Tibial nerve (tissue), 3 donors: ENCODE measurements at regions not wholly inside any gene's neighbourhood (a gene's known extent, or its start where the extent isn't known, plus 50 kb on each side); places are given as distances from the start of the nearest gene placed in this dataset.
"Not testable (repeated sequence)": the region's sequence is repeated elsewhere in the genome, so short reads cannot be mapped to it uniquely, and the experiment has no call there.

ENCODE experiments used
- CTCF ChIP-seq, 5 experiments: fragments of 200-600 bp in 3 of 5; fragments of 450-650 bp in 2 of 5; sonication (generic) in 3 of 5; IDR thresholded peaks; one replicate each; pipeline ENCODE4 v1.5.1; 2016 to 2019; ENCODE audit warnings: antibody characterized with exemption in 5 of 5, mild to moderate bottlenecking in 3 of 5, moderate library complexity in 2 of 5
- POLR2A ChIP-seq, 2 donors: fragments of 450-650 bp; IDR thresholded peaks; one replicate each; pipeline ENCODE4 v1.6.1; 2017; ENCODE audit warnings: antibody characterized with exemption in 2 of 2, mild to moderate bottlenecking in 2 of 2, moderate library complexity in 2 of 2

GRCh38 chr1:94657776-94658175, 116.2 kb upstream of the F3 start:
- not testable (repeated sequence) for TF ChIP-seq POLR2A, CTCF (IDR thresholded peaks at IDR 0.05)
